Spleen (tissue), 11 donors: ENCODE measurements at regions not wholly inside any gene's neighbourhood (a gene's known extent, or its start where the extent isn't known, plus 50 kb on each side); places are given as distances from the start of the nearest gene placed in this dataset.

Experiments used
- DNase-seq: peaks from one replicate; pipeline ENCODE4 v3.0.0-alpha.2; 2020
- H3K27ac ChIP-seq, 8 donors: fragments of 200-600 bp; sonication (generic) in 7 of 8; 1 replicate in 4 of 8; 2 replicates in 4 of 8; pipeline versions ENCODE4 v1.5.0 to v1.8.0; 2016 to 2021; ENCODE audit warnings: inconsistent platforms in 4 of 8, mild to moderate bottlenecking in 4 of 8, moderate library complexity in 1 of 8
- H3K27me3 ChIP-seq, 7 donors: fragments of 200-600 bp; sonication (generic) in 6 of 7; replicated peaks in 1 of 7; 1 replicate in 4 of 7; 2 replicates in 3 of 7; pipeline versions ENCODE4 v1.5.0 to v1.8.0; 2016 to 2021; ENCODE audit warnings: inconsistent platforms in 3 of 7, mild to moderate bottlenecking in 1 of 7
- H3K36me3 ChIP-seq, 6 donors: fragments of 200-600 bp; sonication (generic) in 5 of 6; 1 replicate in 4 of 6; 2 replicates in 2 of 6; pipeline versions ENCODE4 v1.5.0 to v1.8.0; 2016 to 2021; ENCODE audit warnings: inconsistent platforms in 2 of 6
- H3K4me1 ChIP-seq, 6 donors: fragments of 200-600 bp; sonication (generic) in 5 of 6; 1 replicate in 3 of 6; 2 replicates in 3 of 6; pipeline versions ENCODE4 v1.5.0 to v1.8.0; 2016 to 2021; ENCODE audit warnings: inconsistent platforms in 3 of 6
- H3K4me3 ChIP-seq, 8 donors: fragments of 200-600 bp; sonication (generic) in 7 of 8; 1 replicate in 4 of 8; 2 replicates in 4 of 8; pipeline versions ENCODE4 v1.5.0 to v1.8.0; 2016 to 2021; ENCODE audit warnings: inconsistent platforms in 4 of 8, mild to moderate bottlenecking in 4 of 8, moderate library complexity in 2 of 8
- H3K9me3 ChIP-seq, 8 donors: fragments of 200-600 bp; sonication (generic) in 7 of 8; 1 replicate in 4 of 8; 2 replicates in 4 of 8; pipeline versions ENCODE4 v1.5.0 to v1.8.0; 2016 to 2021; ENCODE audit warnings: inconsistent platforms in 4 of 8
- POLR2A ChIP-seq, 3 donors: fragments of 450-650 bp; IDR thresholded peaks; one replicate each; pipeline ENCODE4 v1.5.1; 2017; ENCODE audit warnings: antibody characterized with exemption in 3 of 3, mild to moderate bottlenecking in 1 of 3
- POLR2AphosphoS5 ChIP-seq, 3 donors: sonication (generic); formaldehyde crosslinking; IDR thresholded peaks; one replicate each; pipeline ENCODE4 v1.5.1; 2017; ENCODE audit warnings: antibody characterized with exemption in 3 of 3
- WGBS, 5 donors: extraction: QIAGEN DNeasy Blood & Tissue Kit in 3 of 5; methylation state at CpG; one replicate each; pipeline versions ENCODE4 v1.1.5 to v1.1.7; 2013 to 2018; 5-methylcytosine and 5-hydroxymethylcytosine counted together
- intact Hi-C: fragments of 100-400 bp; cut with DNase I; formaldehyde crosslinking; loops from one replicate; pipeline ENCODE4 v1.15.0; 2023; ENCODE audit warnings: low total_unique reads
- TF ChIP-seq, protein P1 (sequence below), 11 experiments: fragments of 200-600 bp in 7 of 11; fragments of 450-650 bp in 4 of 11; sonication (generic) in 4 of 11; IDR thresholded peaks in 8 of 11; conservative IDR thresholded peaks in 3 of 11; 1 replicate in 7 of 11; 2 replicates in 4 of 11; pipeline versions ENCODE4 v1.4.0 to v1.8.0; 2016 to 2021; ENCODE audit warnings: antibody characterized with exemption in 11 of 11, inconsistent platforms in 4 of 11, mild to moderate bottlenecking in 1 of 11
- donor health status: healthy with polysubstance abuse.
- donor health status: DM: no; HTN: no; CAD: no; lungs with moderate emphysema.
- donor health status: DM: no; HTN: no; CAD: no.
- donor health status: Bipolar disorder and iron deficiency.
- donor health status: healthy.
- donor health status: DM: no; HTN: no; CAD: no.
- donor health status: DM: yes; HTN: yes; CAD: no.

DNA sequence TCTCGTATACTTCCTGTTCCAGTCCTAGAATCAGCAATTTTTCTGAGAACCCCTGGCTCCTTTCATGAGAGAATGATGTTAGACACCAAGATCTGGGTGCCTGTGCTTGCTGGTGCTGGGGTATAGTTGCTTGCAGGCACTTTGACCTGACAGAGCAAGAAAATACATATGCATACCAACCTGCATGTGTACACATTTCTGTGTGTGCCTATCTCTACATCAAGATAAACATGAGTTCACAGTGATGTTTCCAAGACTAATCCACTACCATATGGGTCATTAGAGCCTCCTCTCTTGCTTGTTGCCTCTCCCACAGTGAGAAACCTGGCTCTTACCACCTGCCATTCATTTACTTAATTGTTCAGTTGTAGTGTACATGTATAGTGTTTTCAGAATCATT lies 229.1 kb upstream of the IGFBP3 start:
- 49 to 81% (median 73%) methylated on average over 1 of the region's 1 CpG for WGBS, 5 donors
- DNase-seq = no peak
- Histone ChIP-seq H3K4me3 (no peak overlapping the region), H3K9me3 (no peaks in the 10 kb centered on the region), H3K36me3 (no peaks in the 10 kb centered on the region), H3K4me1 (no peaks in the 10 kb centered on the region), H3K27me3 (no peaks in the 10 kb centered on the region), H3K27ac (no peak overlapping the region)
- intact Hi-C loops = no loop called here
- no peak for TF ChIP-seq POLR2A (IDR thresholded peaks at IDR 0.05)
- TF ChIP-seq POLR2AphosphoS5 (IDR thresholded peaks at IDR 0.05) = no peak
- TF ChIP-seq, protein P1, sequence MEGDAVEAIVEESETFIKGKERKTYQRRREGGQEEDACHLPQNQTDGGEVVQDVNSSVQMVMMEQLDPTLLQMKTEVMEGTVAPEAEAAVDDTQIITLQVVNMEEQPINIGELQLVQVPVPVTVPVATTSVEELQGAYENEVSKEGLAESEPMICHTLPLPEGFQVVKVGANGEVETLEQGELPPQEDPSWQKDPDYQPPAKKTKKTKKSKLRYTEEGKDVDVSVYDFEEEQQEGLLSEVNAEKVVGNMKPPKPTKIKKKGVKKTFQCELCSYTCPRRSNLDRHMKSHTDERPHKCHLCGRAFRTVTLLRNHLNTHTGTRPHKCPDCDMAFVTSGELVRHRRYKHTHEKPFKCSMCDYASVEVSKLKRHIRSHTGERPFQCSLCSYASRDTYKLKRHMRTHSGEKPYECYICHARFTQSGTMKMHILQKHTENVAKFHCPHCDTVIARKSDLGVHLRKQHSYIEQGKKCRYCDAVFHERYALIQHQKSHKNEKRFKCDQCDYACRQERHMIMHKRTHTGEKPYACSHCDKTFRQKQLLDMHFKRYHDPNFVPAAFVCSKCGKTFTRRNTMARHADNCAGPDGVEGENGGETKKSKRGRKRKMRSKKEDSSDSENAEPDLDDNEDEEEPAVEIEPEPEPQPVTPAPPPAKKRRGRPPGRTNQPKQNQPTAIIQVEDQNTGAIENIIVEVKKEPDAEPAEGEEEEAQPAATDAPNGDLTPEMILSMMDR (IDR thresholded peaks at IDR 0.05 in 8 of 11, conservative IDR thresholded peaks at IDR 0.05 in 3 of 11) = no peak

DNA sequence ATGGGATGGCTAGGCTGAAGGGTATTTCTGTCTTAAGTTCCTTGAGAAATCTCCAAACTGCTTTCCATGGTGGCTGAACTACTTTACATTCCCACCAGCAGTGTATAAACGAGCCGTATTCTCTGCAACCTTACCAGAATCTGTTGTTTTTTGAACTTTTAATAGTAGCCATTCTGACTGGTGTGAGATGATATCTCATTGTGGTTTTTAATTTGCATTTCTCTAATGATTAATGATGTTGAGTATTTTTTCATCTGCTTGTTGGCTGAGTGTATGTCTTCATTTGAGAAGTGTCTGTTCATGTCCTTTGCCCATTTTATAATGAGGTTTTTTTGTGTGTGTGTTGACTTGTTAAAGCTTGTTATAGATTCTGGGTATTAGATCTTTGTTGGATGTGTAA lies 226.8 kb upstream of the IGFBP3 start:
- intact Hi-C loops = no loop called here
- Histone ChIP-seq H3K4me1 (no peaks in the 10 kb centered on the region), H3K36me3 (no peaks in the 10 kb centered on the region), H3K27ac (no peak overlapping the region), H3K9me3 (no peaks in the 10 kb centered on the region), H3K4me3 (no peak overlapping the region), H3K27me3 (no peaks in the 10 kb centered on the region)
- DNase-seq = no peak
- no peak for TF ChIP-seq POLR2AphosphoS5 (IDR thresholded peaks at IDR 0.05)
- TF ChIP-seq POLR2A (IDR thresholded peaks at IDR 0.05) = no peak
- TF ChIP-seq, protein P1 (IDR thresholded peaks at IDR 0.05 in 8 of 11, conservative IDR thresholded peaks at IDR 0.05 in 3 of 11) = no peak
- 74 to 95% (median 88%) methylated on average over 2 of the region's 2 CpGs for WGBS, 5 donors

DNA sequence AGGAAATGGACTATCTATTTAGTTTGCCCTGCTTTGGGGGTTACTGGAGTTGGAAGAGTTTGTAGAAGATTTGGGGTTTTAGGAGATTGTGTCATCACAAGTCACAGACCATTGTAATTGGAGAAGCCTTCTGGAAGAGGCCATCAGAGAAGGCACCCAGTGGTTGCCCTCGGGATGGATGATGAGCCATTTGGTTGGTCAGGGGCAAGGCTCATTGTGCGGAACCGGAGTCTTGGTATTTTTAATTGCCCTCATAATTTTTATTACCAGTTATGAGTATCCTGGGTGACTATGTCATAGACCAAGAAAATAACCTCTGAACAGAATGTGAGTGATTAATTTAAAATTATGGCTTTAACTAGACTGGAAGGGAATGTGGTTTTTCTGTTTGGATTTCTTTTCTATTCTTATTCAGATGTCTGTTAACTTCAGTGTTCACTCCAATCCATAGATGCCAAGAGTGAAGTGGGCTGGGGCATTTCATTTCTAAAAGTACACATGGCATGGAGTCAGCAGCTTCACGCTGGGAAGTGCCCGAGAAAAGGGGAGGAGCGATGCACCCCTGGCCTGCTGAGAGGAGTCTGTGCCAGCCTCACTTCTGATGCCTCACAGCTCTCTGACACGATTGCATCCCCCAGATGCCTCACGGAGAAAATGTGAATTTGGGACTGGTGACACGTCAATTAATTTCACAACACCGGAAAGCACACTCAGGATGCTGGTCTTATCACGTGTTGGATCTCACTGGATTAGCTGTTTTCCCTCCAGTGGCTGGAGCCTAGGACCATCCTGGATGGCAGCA lies 225.6 kb upstream of the IGFBP3 start:
- WGBS, 5 donors = 61 to 72% (median 65%) methylated on average over 11 of the region's 11 CpGs
- H3K27me3 ChIP-seq = no peaks in the 10 kb centered on the region
- H3K36me3 ChIP-seq = no peaks in the 10 kb centered on the region
- H3K27ac ChIP-seq = no peak overlapping the region
- DNase-seq = no peak
- H3K9me3 ChIP-seq = no peaks in the 10 kb centered on the region
- H3K4me3 ChIP-seq = no peak overlapping the region
- H3K4me1 ChIP-seq = no peaks in the 10 kb centered on the region
- intact Hi-C loops = no loop called here
- TF ChIP-seq, protein P1 (IDR thresholded peaks at IDR 0.05 in 8 of 11, conservative IDR thresholded peaks at IDR 0.05 in 3 of 11) = no peak
- TF ChIP-seq POLR2A (IDR thresholded peaks at IDR 0.05) (no peak), POLR2AphosphoS5 (IDR thresholded peaks at IDR 0.05) (no peak)

DNA sequence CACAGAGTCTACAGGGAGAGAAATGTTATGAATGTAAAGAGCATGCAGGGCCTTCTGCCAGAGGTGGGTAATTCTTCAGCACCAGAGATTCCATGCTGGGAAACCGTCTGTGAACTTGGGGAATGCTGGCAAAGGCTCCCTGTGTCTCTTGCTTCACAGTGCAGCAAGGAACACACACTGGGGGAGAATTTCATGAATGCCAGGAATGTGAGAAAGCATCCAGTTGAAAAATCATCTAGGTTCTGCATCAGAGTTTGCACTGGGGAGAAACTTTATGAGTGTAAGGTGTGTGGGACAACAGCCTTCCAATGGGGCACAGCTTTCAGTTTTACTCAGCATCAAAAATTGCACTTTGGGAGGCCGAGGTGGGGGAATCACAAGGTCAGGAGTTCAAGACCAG lies 224.3 kb upstream of the IGFBP3 start:
- no peak for DNase-seq
- no peak for TF ChIP-seq POLR2AphosphoS5 (IDR thresholded peaks at IDR 0.05)
- no peak for TF ChIP-seq POLR2A (IDR thresholded peaks at IDR 0.05)
- TF ChIP-seq, protein P1 (IDR thresholded peaks at IDR 0.05 in 8 of 11, conservative IDR thresholded peaks at IDR 0.05 in 3 of 11) = no peak
- H3K4me3 ChIP-seq = no peak overlapping the region
- no peaks in the 10 kb centered on the region for H3K27me3 ChIP-seq
- H3K36me3 ChIP-seq = no peaks in the 10 kb centered on the region
- no peak overlapping the region for H3K27ac ChIP-seq
- no peaks in the 10 kb centered on the region for H3K9me3 ChIP-seq
- H3K4me1 ChIP-seq = no peaks in the 10 kb centered on the region
- intact Hi-C loops = no loop called here
- 50 to 68% (median 58%) methylated on average over 2 of the region's 2 CpGs for WGBS, 5 donors
